ENCODE measurements at regions not wholly inside any gene's neighbourhood (a gene's known extent, or its start where the extent isn't known, plus 50 kb on each side); places are given as distances from the start of the nearest gene placed in this dataset.

GRCh38 chrX:109184506-109185139 is 297.3 kb downstream of the GUCY2F start:
- TF ChIP-seq TARDBP (IDR thresholded peaks at IDR 0.05) (no peak), FOXM1 (IDR thresholded peaks at IDR 0.05; ENCODE audit: borderline replicate concordance) (no peak), ELF4 (IDR thresholded peaks at IDR 0.05) (no peak), SP1 (IDR thresholded peaks at IDR 0.05) (no peak), ARNT (IDR thresholded peaks at IDR 0.05) (no peak), BHLHE40 (IDR thresholded peaks at IDR 0.05; ENCODE audit: borderline replicate concordance) (no peak), HDGF (IDR thresholded peaks at IDR 0.05; ENCODE audit: borderline replicate concordance) (no peak), FOXA1 (IDR thresholded peaks at IDR 0.05) (no peak), PKNOX1 (IDR thresholded peaks at IDR 0.05) (no peak), FOXK2 (IDR thresholded peaks at IDR 0.05) (no peak), NFRKB (IDR thresholded peaks at IDR 0.05) (no peak), CTBP1 (IDR thresholded peaks at IDR 0.05; ENCODE audit: borderline replicate concordance) (no peak)
